GM12874 (cell line): ENCODE measurements at regions not wholly inside any gene's neighbourhood (a gene's known extent, or its start where the extent isn't known, plus 50 kb on each side); places are given as distances from the start of the nearest gene placed in this dataset.

ENCODE experiments used
- CTCF ChIP-seq: IDR thresholded peaks from 2 replicates; pipeline ENCODE4 v1.5.1; 2011; ENCODE audit warnings: low read depth, mild to moderate bottlenecking, control low read depth, low read length, moderate library complexity; ENCODE audit not compliant: insufficient read depth

DNA sequence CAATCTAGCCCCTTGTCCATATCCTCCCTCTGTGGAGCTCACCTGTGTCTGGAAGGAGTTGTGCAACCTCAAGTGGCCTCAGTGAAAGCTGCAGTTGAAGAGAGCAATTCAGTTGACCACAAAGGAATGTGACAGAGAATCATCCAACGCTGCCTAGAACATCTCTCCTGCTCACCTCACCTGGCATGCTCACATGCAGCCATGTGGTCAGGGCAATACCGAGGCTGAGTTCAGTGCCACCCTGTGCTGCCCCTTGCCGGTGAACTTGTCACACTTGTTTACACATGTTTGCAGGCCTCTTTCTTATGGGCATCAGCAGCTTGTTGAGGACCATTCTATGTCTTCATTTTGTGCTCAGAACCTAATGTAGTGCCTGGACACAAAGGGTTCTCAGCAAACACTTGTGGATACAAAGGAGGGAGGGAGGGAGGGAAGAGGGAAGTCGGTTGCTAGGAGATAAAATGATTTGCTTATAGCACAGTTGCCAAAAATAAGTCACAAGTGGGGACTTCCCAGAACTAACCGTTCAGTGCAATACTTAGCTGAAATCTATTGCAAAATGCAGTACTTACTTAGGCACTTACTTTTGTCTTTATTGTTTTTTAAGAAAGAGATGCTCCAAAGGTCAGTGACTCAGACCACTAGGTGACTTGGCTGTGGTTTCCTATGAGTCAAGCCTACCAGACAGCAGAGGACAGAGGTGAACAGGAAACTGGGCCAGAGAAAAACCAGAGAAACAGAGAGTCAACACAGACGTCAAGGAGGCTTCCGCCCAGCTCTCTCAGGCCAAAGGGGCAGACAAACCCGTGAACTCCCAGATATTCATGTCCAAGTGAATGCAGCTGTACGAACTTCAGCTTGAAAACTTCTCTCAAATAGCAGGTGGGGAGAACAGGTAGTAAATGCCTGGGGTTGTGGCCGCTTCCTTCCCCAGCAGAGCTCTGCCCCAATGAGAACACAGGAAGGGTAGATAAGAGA is 227.8 kb upstream of the CTNNB1 start:
- no peak for TF ChIP-seq CTCF

- no peak for TF ChIP-seq CTCF
These were observed 227.0 kb upstream of the CTNNB1 start for GRCh38 chr3:40972350-40972749.

- TF ChIP-seq CTCF = no peak
These were observed 226.2 kb upstream of the CTNNB1 start for GRCh38 chr3:40973141-40973540.

DNA sequence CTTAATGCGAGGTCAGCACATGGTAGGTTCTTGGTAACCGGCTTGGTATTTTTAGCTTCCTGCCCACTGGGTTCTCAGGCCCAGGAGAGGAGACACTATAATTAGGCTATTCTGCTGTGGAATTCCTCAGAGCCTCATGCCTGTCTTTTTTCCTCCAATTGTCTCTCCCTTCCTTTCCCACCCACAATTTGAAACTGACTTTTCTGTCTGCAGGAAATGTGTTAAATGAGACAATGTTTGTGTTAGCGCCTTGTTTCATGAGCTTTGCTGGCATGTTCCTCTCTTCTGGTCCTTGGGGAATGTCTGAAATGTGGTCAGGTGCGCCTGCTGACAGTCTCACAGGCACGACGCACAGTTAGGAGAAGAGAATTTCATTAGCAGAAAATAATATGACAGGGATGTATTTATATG is 223.6 kb upstream of the CTNNB1 start:
- TF ChIP-seq CTCF = no peak

DNA sequence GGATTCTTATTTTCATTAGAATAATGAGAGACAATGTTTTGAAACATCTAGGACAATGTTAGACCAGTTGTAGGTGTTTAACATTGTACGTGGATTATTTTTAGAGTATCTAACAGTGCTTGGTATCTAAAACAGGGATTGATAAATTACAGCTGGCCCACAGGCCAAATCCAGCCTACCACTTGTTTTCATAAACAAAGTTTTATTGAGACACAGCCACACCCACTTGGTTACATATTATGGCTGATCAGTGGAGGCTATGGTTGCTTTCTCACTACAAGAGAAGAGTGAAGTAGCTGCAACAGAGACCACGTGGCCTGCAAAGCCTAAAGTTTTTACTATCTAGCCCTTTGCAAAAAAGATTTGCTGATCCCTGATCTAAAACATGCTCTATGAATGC is 223.1 kb upstream of the CTNNB1 start:
- no peak for TF ChIP-seq CTCF

- no peak for TF ChIP-seq CTCF
These were observed 220.9 kb upstream of the CTNNB1 start for GRCh38 chr3:40978442-40978841.

DNA sequence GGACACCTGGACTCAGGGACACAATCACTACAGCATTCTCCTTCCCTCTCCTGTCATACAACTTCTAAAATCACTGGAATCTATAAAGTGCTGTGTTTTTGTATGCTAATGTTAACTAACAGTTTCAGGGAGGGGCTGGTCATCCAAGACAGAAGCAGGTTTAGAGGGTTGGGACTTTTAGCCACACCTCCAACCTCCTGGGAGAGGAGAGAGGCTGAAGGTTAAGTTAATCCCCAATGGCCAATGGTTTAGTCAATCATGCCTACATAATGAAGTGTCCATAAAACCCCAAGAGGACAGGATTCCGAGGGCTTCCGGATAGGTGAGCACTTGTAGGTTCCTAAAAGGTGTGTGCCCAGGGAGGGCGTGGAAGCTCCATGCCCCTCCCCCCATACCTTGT is 219.3 kb upstream of the CTNNB1 start:
- TF ChIP-seq CTCF = no peak
